HG02970 (cell line): ENCODE measurements at regions not wholly inside any gene's neighbourhood (a gene's known extent, or its start where the extent isn't known, plus 50 kb on each side); places are given as distances from the start of the nearest gene placed in this dataset.
"Not testable (repeated sequence)": the region's sequence is repeated elsewhere in the genome, so short reads cannot be mapped to it uniquely, and the experiment has no call there.

ENCODE experiments used
- ATAC-seq: cut with Tn5 transposase; IDR thresholded peaks from one replicate; pipeline ENCODE4 v1.9.1; 2021; ENCODE audit warnings: mild to moderate bottlenecking, moderate library complexity, moderate number of reproducible peaks; ENCODE audit not compliant: unreplicated experiment, low FRiP score

- ATAC-seq, result no peak
Observed at GRCh38 chr13:106108346-106108745, 427.1 kb downstream of the EFNB2 start.

- no peak for ATAC-seq
Observed at GRCh38 chr13:106107061-106107460, 428.4 kb downstream of the EFNB2 start.

- ATAC-seq, result no peak
Observed at GRCh38 chr13:106105153-106105552, 430.3 kb downstream of the EFNB2 start.

GRCh38 chr13:106104281-106104901 lies 431.1 kb downstream of the EFNB2 start:
- no peak for ATAC-seq

GRCh38 chr13:106103779-106104178 lies 431.7 kb downstream of the EFNB2 start:
- ATAC-seq, result no peak

GRCh38 chr13:106102786-106103185 lies 432.7 kb downstream of the EFNB2 start:
- ATAC-seq, result no peak

GRCh38 chr13:106101201-106101600 lies 434.3 kb downstream of the EFNB2 start:
- ATAC-seq, result no peak

GRCh38 chr13:106100171-106100919 lies 435.1 kb downstream of the EFNB2 start:
- ATAC-seq, result no peak

GRCh38 chr13:106099765-106100164 lies 435.7 kb downstream of the EFNB2 start:
- ATAC-seq, result no peak

- ATAC-seq, result no peak
Observed at GRCh38 chr13:106098778-106099177, 436.7 kb downstream of the EFNB2 start.

GRCh38 chr13:106096661-106097092 lies 438.8 kb downstream of the EFNB2 start:
- no peak for ATAC-seq

GRCh38 chr13:106095919-106096318 lies 439.5 kb downstream of the EFNB2 start:
- ATAC-seq, result no peak

GRCh38 chr13:106095406-106095805 lies 440.1 kb downstream of the EFNB2 start:
- no peak for ATAC-seq

GRCh38 chr13:106090001-106090400 lies 445.5 kb downstream of the EFNB2 start:
- ATAC-seq, result no peak

GRCh38 chr13:106089261-106089980 lies 446.0 kb downstream of the EFNB2 start:
- no peak for ATAC-seq

- ATAC-seq, result no peak
Observed at GRCh38 chr13:106088085-106088484, 447.4 kb downstream of the EFNB2 start.

- ATAC-seq, result no peak
Observed at GRCh38 chr13:106087201-106087600, 448.3 kb downstream of the EFNB2 start.

- ATAC-seq, result no peak
Observed at GRCh38 chr13:106083620-106084350, 451.7 kb downstream of the EFNB2 start.

GRCh38 chr13:106081221-106081620 lies 454.2 kb downstream of the EFNB2 start:
- ATAC-seq, result not testable (repeated sequence)

- no peak for ATAC-seq
Observed at GRCh38 chr13:106078191-106078590, 457.3 kb downstream of the EFNB2 start.

- ATAC-seq, result no peak
Observed at GRCh38 chr13:106077017-106077416, 458.4 kb downstream of the EFNB2 start.
